ENCODE measurements at regions not wholly inside any gene's neighbourhood (a gene's known extent, or its start where the extent isn't known, plus 50 kb on each side); places are given as distances from the start of the nearest gene placed in this dataset.

DNA sequence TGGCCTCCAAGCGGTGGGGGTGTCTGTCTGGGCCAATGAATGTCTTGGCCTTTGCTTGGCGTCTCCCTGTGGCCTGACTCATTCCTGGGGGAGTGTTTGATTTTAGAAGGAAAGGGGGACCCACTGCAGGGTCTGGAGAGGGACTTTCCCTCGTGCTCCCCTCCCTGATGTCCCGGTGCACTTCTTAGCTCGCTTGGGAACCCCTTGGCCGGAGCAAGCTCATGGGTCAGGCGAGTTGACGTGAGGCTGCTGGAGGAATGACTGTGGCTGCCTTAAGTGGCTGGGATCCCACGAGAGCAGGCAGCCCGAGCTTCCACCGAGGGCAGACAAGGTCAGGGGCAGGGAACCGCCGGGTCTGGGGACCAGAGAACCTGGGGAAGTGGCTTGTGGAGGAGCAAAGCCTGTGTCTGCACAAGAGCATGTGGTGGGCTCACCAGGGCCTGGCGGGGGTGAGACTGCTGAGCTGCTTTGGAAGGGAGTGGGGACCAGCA lies 218.4 kb upstream of the C14orf180 start:
- ATAC-seq (no peak), DNase-seq (ENCODE audit: low spot score) (no peak)
- TF ChIP-seq, protein P1, sequence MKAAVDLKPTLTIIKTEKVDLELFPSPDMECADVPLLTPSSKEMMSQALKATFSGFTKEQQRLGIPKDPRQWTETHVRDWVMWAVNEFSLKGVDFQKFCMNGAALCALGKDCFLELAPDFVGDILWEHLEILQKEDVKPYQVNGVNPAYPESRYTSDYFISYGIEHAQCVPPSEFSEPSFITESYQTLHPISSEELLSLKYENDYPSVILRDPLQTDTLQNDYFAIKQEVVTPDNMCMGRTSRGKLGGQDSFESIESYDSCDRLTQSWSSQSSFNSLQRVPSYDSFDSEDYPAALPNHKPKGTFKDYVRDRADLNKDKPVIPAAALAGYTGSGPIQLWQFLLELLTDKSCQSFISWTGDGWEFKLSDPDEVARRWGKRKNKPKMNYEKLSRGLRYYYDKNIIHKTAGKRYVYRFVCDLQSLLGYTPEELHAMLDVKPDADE (IDR thresholded peaks at IDR 0.05), result no peak
- Mint-ChIP-seq H3K9me3 (no peaks in the 10 kb centered on the region; the same call in 2 of the 3 replicates), H3K36me3 (ENCODE audit: low read depth) (no peaks in the 10 kb centered on the region), H3K4me1 (no peaks in the 10 kb centered on the region), H3K27ac (no peak overlapping the region), H3K4me3 (no peak overlapping the region), H3K27me3 (ENCODE audit: insufficient read depth, low read depth, poor library complexity) (peaks cover 12% of the 10 kb centered on the region)
- Histone ChIP-seq H3K27ac (ENCODE audit: low read depth) (no peak overlapping the region), H3K36me3 (ENCODE audit: insufficient read depth) (no peaks in the 10 kb centered on the region), H3K9me2 (ENCODE audit: insufficient read depth) (no peaks in the 10 kb centered on the region), H4K20me1 (replicated peaks; ENCODE audit: insufficient read depth) (no peaks in the 10 kb centered on the region), H3K79me2 (replicated peaks; ENCODE audit: insufficient read depth) (no peaks in the 10 kb centered on the region), H3K4me1 (ENCODE audit: insufficient read depth) (no peaks in the 10 kb centered on the region), H3K4me3 (no peak overlapping the region), H3K27me3 (ENCODE audit: insufficient read depth) (no peaks in the 10 kb centered on the region), H2AFZ (no peak overlapping the region), H3F3A (replicated peaks; ENCODE audit: low read depth) (no peaks in the 10 kb centered on the region), H3K4me2 (no peak overlapping the region)

DNA sequence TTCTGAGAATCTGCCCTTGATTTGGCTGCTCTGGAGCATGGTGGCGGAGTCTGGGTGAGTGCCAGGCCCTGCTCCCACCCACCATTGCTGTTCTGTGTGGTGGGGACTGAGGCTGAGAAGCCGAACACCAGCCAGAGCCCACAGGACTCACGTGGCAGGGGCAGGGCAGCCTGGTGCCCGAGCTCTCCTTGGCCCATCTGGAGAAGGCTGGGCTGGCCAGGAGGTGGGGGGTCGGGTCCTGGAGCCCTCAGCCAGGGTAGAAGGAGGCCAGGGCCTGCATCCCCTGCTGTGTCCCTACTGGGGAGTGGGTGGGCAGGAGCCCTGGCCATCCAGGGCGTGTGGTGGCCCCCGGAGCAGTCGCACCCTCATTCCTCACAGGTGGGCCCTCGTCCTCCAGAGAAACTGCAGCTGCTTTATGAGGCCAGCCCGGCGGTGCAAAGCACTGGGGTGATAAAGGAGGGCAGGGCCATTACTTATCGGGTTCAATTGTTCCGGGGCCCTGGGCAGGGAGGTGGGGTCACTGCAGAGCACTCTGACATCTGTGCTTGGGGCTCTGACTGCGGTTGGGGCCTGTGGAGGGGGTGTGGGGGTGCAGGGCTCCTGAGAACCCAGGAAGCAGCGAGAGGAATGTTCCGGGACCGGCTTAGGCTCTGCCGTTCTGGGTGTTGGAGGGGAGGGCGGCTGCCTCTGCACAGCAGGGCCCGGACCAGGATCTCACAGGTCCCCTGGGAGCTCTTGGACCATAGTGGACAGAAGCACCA lies 217.5 kb upstream of the C14orf180 start:
- Histone ChIP-seq H3K27me3 (ENCODE audit: insufficient read depth) (no peaks in the 10 kb centered on the region), H3K9me2 (ENCODE audit: insufficient read depth) (no peaks in the 10 kb centered on the region), H3K4me2 (no peak overlapping the region), H3K36me3 (ENCODE audit: insufficient read depth) (no peaks in the 10 kb centered on the region), H3K4me1 (ENCODE audit: insufficient read depth) (no peaks in the 10 kb centered on the region), H3K79me2 (replicated peaks; ENCODE audit: insufficient read depth) (no peaks in the 10 kb centered on the region), H3F3A (replicated peaks; ENCODE audit: low read depth) (no peaks in the 10 kb centered on the region), H4K20me1 (replicated peaks; ENCODE audit: insufficient read depth) (no peaks in the 10 kb centered on the region), H2AFZ (no peak overlapping the region), H3K4me3 (no peak overlapping the region), H3K27ac (ENCODE audit: low read depth) (no peak overlapping the region)
- DNase-seq (ENCODE audit: low spot score), result no peak
- no peak for ATAC-seq
- Mint-ChIP-seq H3K4me1 (no peaks in the 10 kb centered on the region; the same call in 2 of the 3 replicates), H3K4me3 (no peak overlapping the region), H3K27me3 (ENCODE audit: insufficient read depth, low read depth, poor library complexity) (peaks cover 12% of the 10 kb centered on the region), H3K36me3 (ENCODE audit: low read depth) (no peaks in the 10 kb centered on the region), H3K27ac (no peak overlapping the region), H3K9me3 (no peaks in the 10 kb centered on the region; the same call in 2 of the 3 replicates)
- TF ChIP-seq, protein P2, sequence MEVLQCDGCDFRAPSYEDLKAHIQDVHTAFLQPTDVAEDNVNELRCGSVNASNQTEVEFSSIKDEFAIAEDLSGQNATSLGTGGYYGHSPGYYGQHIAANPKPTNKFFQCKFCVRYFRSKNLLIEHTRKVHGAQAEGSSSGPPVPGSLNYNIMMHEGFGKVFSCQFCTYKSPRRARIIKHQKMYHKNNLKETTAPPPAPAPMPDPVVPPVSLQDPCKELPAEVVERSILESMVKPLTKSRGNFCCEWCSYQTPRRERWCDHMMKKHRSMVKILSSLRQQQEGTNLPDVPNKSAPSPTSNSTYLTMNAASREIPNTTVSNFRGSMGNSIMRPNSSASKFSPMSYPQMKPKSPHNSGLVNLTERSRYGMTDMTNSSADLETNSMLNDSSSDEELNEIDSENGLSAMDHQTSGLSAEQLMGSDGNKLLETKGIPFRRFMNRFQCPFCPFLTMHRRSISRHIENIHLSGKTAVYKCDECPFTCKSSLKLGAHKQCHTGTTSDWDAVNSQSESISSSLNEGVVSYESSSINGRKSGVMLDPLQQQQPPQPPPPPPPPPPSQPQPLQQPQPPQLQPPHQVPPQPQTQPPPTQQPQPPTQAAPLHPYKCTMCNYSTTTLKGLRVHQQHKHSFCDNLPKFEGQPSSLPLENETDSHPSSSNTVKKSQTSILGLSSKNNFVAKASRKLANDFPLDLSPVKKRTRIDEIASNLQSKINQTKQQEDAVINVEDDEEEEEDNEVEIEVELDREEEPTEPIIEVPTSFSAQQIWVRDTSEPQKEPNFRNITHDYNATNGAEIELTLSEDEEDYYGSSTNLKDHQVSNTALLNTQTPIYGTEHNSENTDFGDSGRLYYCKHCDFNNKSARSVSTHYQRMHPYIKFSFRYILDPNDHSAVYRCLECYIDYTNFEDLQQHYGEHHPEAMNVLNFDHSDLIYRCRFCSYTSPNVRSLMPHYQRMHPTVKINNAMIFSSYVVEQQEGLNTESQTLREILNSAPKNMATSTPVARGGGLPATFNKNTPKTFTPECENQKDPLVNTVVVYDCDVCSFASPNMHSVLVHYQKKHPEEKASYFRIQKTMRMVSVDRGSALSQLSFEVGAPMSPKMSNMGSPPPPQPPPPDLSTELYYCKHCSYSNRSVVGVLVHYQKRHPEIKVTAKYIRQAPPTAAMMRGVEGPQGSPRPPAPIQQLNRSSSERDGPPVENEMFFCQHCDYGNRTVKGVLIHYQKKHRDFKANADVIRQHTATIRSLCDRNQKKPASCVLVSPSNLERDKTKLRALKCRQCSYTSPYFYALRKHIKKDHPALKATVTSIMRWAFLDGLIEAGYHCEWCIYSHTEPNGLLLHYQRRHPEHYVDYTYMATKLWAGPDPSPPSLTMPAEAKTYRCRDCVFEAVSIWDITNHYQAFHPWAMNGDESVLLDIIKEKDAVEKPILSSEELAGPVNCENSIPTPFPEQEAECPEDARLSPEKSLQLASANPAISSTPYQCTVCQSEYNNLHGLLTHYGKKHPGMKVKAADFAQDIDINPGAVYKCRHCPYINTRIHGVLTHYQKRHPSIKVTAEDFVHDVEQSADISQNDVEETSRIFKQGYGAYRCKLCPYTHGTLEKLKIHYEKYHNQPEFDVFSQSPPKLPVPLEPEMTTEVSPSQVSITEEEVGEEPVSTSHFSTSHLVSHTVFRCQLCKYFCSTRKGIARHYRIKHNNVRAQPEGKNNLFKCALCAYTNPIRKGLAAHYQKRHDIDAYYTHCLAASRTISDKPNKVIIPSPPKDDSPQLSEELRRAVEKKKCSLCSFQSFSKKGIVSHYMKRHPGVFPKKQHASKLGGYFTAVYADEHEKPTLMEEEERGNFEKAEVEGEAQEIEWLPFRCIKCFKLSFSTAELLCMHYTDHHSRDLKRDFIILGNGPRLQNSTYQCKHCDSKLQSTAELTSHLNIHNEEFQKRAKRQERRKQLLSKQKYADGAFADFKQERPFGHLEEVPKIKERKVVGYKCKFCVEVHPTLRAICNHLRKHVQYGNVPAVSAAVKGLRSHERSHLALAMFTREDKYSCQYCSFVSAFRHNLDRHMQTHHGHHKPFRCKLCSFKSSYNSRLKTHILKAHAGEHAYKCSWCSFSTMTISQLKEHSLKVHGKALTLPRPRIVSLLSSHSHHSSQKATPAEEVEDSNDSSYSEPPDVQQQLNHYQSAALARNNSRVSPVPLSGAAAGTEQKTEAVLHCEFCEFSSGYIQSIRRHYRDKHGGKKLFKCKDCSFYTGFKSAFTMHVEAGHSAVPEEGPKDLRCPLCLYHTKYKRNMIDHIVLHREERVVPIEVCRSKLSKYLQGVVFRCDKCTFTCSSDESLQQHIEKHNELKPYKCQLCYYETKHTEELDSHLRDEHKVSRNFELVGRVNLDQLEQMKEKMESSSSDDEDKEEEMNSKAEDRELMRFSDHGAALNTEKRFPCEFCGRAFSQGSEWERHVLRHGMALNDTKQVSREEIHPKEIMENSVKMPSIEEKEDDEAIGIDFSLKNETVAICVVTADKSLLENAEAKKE (CRISPR knock-in tag; IDR thresholded peaks at IDR 0.05), result no peak
- TF ChIP-seq, protein P1 (IDR thresholded peaks at IDR 0.05), result no peak
- TF ChIP-seq CREB1 (CRISPR knock-in tag; IDR thresholded peaks at IDR 0.05; ENCODE audit: low read depth) (no peak), EZH2 (IDR thresholded peaks at IDR 0.05; ENCODE audit: low read depth, unreplicated experiment) (no peak), STAT1 (IDR thresholded peaks at IDR 0.05; ENCODE audit: unreplicated experiment) (no peak), ZNF114 (CRISPR knock-in tag; IDR thresholded peaks at IDR 0.05) (no peak), ZNF331 (CRISPR knock-in tag; IDR thresholded peaks at IDR 0.05; ENCODE audit: low read depth) (no peak), EZH2phosphoT487 (IDR thresholded peaks at IDR 0.05; ENCODE audit: unreplicated experiment) (no peak), CTCF (conservative IDR thresholded peaks at IDR 0.05; ENCODE audit: low read depth in 2 of 2) (no peak), JUNB (IDR thresholded peaks at IDR 0.05; ENCODE audit: unreplicated experiment) (no peak), POLR2AphosphoS5 (IDR thresholded peaks at IDR 0.05; ENCODE audit: low read depth) (no peak)

All from GM23338 (cell line).